Cardiac muscle cell (in vitro differentiated cells and primary cell): ENCODE measurements at regions not wholly inside any gene's neighbourhood (a gene's known extent, or its start where the extent isn't known, plus 50 kb on each side); places are given as distances from the start of the nearest gene placed in this dataset.
A peak's percentile ranks its signal among the peaks of the same experiment; 100 is the strongest.

Experiments
- DNase-seq, 2 donors: peaks; one replicate each; pipeline versions ENCODE4 v3.0.0 to v3.0.0-alpha.2; 2010 to 2017; ENCODE audit warnings: low read depth in 1 of 2, low spot score in 1 of 2
- H3K27ac ChIP-seq: fragments of 200-600 bp; sonication (generic); 2 replicates; pipeline ENCODE4 v1.5.1; 2016
- H3K27me3 ChIP-seq: fragments of 200-600 bp; sonication (generic); 2 replicates; pipeline ENCODE4 v1.6.0; 2016; ENCODE audit warnings: control low read depth
- H3K36me3 ChIP-seq: fragments of 200-600 bp; sonication (generic); 2 replicates; pipeline ENCODE4 v1.5.1; 2016; ENCODE audit warnings: control low read depth
- H3K4me1 ChIP-seq: fragments of 200-600 bp; sonication (generic); 2 replicates; pipeline ENCODE4 v1.8.1; 2017; ENCODE audit warnings: low read depth, mild to moderate bottlenecking, mixed run types
- H3K4me3 ChIP-seq: fragments of 200-600 bp; sonication (generic); 2 replicates; pipeline ENCODE4 v1.5.1; 2016; ENCODE audit warnings: mild to moderate bottlenecking
- H3K9me3 ChIP-seq: fragments of 200-600 bp; sonication (generic); 2 replicates; pipeline ENCODE4 v1.5.1; 2017; ENCODE audit warnings: low read depth, mild to moderate bottlenecking, control low read depth
- TF ChIP-seq, protein P1 (sequence below): IDR thresholded peaks from 2 replicates; pipeline ENCODE4 v1.5.1; 2012; ENCODE audit warnings: low read depth, mild to moderate bottlenecking, low read length

DNA sequence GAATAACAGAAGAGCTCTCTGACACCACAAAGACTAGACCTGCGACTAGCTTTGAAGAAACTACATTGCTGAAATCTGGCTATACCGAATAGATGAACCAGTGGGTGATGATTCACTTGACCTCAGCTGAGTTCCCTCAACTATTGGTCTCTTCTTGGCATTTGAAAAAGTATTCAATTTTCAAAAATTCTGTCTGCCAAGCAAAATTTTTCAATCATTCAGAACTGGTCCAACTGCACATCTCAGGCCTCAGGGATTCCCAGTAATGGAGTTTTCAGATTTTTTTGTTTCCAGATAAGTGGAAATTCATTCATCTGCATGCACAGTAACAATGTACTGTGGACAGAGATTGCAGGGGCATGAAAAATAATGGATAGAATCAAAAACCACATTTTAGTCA, 121.4 kb upstream of the NAA20 start:
- no peaks in the 10 kb centered on the region for H3K4me1 ChIP-seq
- H3K36me3 ChIP-seq, result no peaks in the 10 kb centered on the region
- H3K27me3 ChIP-seq, result no peaks in the 10 kb centered on the region
- no peak overlapping the region for H3K27ac ChIP-seq
- DNase-seq, result no peak
- TF ChIP-seq, protein P1, sequence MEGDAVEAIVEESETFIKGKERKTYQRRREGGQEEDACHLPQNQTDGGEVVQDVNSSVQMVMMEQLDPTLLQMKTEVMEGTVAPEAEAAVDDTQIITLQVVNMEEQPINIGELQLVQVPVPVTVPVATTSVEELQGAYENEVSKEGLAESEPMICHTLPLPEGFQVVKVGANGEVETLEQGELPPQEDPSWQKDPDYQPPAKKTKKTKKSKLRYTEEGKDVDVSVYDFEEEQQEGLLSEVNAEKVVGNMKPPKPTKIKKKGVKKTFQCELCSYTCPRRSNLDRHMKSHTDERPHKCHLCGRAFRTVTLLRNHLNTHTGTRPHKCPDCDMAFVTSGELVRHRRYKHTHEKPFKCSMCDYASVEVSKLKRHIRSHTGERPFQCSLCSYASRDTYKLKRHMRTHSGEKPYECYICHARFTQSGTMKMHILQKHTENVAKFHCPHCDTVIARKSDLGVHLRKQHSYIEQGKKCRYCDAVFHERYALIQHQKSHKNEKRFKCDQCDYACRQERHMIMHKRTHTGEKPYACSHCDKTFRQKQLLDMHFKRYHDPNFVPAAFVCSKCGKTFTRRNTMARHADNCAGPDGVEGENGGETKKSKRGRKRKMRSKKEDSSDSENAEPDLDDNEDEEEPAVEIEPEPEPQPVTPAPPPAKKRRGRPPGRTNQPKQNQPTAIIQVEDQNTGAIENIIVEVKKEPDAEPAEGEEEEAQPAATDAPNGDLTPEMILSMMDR, result no peak
- H3K4me3 ChIP-seq, result no peak overlapping the region
- H3K9me3 ChIP-seq, result no peaks in the 10 kb centered on the region

DNA sequence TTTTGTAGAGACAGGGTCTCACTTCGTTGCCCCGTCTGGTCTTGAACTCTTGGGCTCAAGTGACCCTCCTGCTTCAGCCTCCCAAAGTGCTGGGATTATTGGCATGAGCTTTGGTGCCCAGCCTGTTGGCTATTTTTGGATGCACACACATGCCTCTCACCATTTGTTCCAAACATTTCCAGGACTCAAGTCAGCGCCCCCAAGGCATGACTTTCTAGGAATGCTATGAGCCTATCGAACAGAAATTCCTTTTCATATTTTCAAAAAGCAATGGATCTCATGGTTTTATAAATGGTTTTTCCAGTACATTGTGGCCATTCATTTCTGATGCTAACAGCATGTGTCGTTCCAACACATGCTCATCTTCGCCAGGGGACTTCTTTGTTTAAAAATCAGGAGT, 119.3 kb upstream of the NAA20 start:
- no peaks in the 10 kb centered on the region for H3K27me3 ChIP-seq
- H3K36me3 ChIP-seq, result no peaks in the 10 kb centered on the region
- H3K4me3 ChIP-seq, result no peak overlapping the region
- DNase-seq, result no peak
- H3K4me1 ChIP-seq, result no peaks in the 10 kb centered on the region
- TF ChIP-seq, protein P1, result no peak
- H3K27ac ChIP-seq, result no peak overlapping the region
- no peaks in the 10 kb centered on the region for H3K9me3 ChIP-seq

DNA sequence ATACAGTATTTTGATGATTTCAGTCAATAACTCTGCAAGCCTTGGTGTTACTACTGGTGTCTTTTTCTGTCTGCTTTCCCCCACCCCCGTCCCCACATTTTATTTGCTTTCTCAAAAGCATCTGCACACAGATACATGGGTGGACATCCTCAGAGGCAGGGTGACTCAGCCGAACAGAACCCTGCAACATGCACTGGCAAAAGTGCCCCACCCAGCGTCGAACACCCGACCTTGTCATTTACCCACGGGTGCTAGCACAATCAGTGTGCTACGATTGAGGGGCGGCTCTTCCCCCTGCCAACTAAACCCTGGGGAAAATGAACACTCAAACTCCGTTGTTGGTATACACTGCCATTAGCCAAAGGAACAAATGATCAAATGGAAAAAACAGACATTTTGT, 115.9 kb upstream of the NAA20 start:
- no peak overlapping the region for H3K27ac ChIP-seq
- H3K27me3 ChIP-seq, result no peaks in the 10 kb centered on the region
- no peak for DNase-seq
- TF ChIP-seq, protein P1, result no peak
- no peaks in the 10 kb centered on the region for H3K4me1 ChIP-seq
- H3K9me3 ChIP-seq, result no peaks in the 10 kb centered on the region
- H3K4me3 ChIP-seq, result no peak overlapping the region
- H3K36me3 ChIP-seq, result no peaks in the 10 kb centered on the region

DNA sequence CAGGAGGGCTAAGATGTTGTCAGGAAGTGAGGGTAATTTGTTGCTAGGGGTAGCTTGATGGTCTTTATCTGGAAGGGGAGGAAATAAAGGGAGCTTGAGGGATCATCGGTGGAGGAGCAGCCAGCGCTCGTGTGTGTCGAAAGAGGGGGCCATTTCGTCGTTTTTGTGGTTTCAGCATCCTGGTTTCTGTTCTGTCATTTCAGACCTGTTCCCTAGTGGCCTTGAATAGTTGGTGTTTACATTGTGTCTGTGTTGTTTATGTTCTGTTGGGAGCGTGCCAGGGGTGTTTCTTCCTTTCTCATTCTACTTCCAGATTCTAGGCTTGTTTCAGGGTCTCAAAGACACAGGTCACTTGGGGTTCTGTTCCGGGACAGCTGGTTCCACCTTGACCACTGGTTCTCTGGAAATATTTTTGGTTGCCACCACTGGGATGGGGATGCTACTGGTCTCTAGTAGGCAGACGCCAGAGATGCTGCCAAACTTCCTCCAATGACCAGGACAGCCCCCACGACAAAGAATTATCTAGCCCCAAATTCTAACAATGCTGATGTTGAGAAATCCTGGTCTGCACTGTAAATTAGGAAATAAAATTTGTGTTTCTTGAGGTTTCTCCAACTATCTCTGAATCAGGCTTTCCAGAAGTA, 113.9 kb upstream of the NAA20 start:
- peak in 1 of 2 donors; percentile 65 for DNase-seq
- H3K9me3 ChIP-seq, result no peaks in the 10 kb centered on the region
- no peaks in the 10 kb centered on the region for H3K36me3 ChIP-seq
- no peaks in the 10 kb centered on the region for H3K27me3 ChIP-seq
- H3K4me1 ChIP-seq, result no peaks in the 10 kb centered on the region
- TF ChIP-seq, protein P1, result peak; percentile 31
- no peak overlapping the region for H3K27ac ChIP-seq
- H3K4me3 ChIP-seq, result no peak overlapping the region

DNA sequence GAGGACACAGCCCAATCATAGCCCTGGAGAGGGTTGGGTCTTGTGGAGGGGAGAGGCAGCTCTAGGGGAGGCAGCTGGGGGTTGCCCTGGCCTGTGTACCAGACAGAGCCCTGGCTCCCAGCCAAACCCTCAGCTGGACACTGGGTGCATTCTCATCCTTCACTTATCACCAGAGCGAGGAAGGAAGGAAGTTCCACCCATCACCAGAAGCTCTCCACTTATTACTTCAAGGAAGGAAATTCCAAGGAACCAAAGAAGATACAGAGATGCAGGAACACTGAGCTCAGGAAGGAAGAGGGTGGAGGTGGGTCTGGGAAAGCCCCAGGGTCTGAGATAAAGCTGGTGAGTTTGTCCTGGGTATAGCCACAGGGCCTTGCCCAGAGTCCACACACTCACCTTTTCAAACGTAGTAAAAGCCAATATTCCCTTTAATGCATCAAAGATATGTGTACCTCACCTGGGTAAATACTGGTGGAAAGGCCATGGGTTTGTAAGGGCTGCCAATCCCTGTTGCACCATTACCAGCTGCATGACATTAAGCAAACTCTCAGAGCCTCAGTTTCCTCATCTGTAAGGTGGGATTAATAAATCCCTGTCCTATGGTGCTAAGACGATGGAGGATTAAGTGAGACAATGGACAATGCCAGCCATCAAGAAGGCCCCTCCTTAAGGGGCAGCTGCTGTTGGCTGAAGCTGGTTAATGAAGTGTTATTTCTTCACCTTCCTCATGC, 109.7 kb upstream of the NAA20 start:
- TF ChIP-seq, protein P1, result no peak
- Histone ChIP-seq H3K27me3 (no peaks in the 10 kb centered on the region), H3K36me3 (no peaks in the 10 kb centered on the region), H3K4me1 (no peaks in the 10 kb centered on the region), H3K4me3 (no peak overlapping the region), H3K9me3 (no peaks in the 10 kb centered on the region), H3K27ac (no peak overlapping the region)
- DNase-seq, result peak in 1 of 2 donors; percentile 45
